GM12878 (cell line): ENCODE measurements at regions not wholly inside any gene's neighbourhood (a gene's known extent, or its start where the extent isn't known, plus 50 kb on each side); places are given as distances from the start of the nearest gene placed in this dataset.

Experiments used
- ATAC-seq: fragments of 200-7000 bp; cut with Tn5 transposase; 3 replicates; pipeline ENCODE4 v1.9.1; 2020; ENCODE audit warnings: mild to moderate bottlenecking, moderate library complexity
- BruUV-seq: library from RNA; stranded (reverse); fragments of 400-500 nt; replicated peaks from 2 replicates; lab custom pipeline; 2021; lab: Mats Ljungman, UMichigan
- CTCF ChIA-PET: fragments of 300-600 bp; sonication (Branson Sonifier 250); formaldehyde crosslinking; extraction: SDS; loops from one replicate; lab custom pipeline; 2021; ENCODE audit warnings: inconsistent platforms; lab: Yijun Ruan, JAX
- POLR2A ChIA-PET: fragments of 350-600 bp; formaldehyde crosslinking; extraction: SDS; loops from one replicate; lab custom pipeline; 2021; ENCODE audit warnings: inconsistent platforms; lab: Charles Lee
- RAD21 ChIA-PET: fragments of 300-600 bp; sonication (Branson Sonifier 250); formaldehyde crosslinking; loops from one replicate; lab custom pipeline; 2023; ENCODE audit warnings: antibody characterized with exemption; ENCODE audit not compliant: unreplicated experiment; lab: Charles Lee
- SMC1A ChIA-PET: fragments of 300-600 bp; sonication (Branson Sonifier 250); formaldehyde crosslinking; loops from one replicate; lab custom pipeline; 2023; ENCODE audit not compliant: unreplicated experiment, uncharacterized antibody; lab: Charles Lee
- DNase-seq: peaks from one replicate; pipeline ENCODE4 v3.0.0-alpha.2; 2011; ENCODE audit warnings: low read depth, low spot score
- FAIRE-seq: peaks from 3 replicates; lab custom pipeline; 2011; peaks lifted over from hg19 to GRCh38; lab: Jason Lieb, UNC
- H2AFZ ChIP-seq: 2 replicates; pipeline ENCODE4 v1.6.0; 2011; ENCODE audit warnings: low read depth, low read length, control low read depth; ENCODE audit not compliant: control insufficient read depth
- H3K27ac ChIP-seq: 2 replicates; pipeline ENCODE4 v1.5.1; 2011; ENCODE audit warnings: control low read depth; ENCODE audit not compliant: control insufficient read depth, insufficient read depth
- H3K27me3 ChIP-seq, 2 experiments: replicated peaks in 1 of 2; 2 replicates each; pipeline versions ENCODE4 v1.6.0 to v1.6.1; 2011; ENCODE audit warnings: low read length in 1 of 2; ENCODE audit not compliant: control insufficient read depth in 2 of 2, insufficient read depth in 2 of 2
- H3K36me3 ChIP-seq, 2 experiments: 2 replicates each; pipeline ENCODE4 v1.5.1; 2011; ENCODE audit warnings: low read length in 1 of 2; ENCODE audit not compliant: control insufficient read depth in 2 of 2, insufficient read depth in 2 of 2
- H3K4me1 ChIP-seq: 2 replicates; pipeline ENCODE4 v1.6.1; 2011; ENCODE audit warnings: mild to moderate bottlenecking, low read length, moderate library complexity, mixed read lengths; ENCODE audit not compliant: control insufficient read depth, insufficient read depth
- H3K4me2 ChIP-seq: 2 replicates; pipeline ENCODE4 v1.6.0; 2011; ENCODE audit warnings: control low read depth; ENCODE audit not compliant: control insufficient read depth, insufficient read depth
- H3K4me3 ChIP-seq: fragments of 200-600 bp; sonication (generic); 2 replicates; pipeline ENCODE4 v1.5.1; 2016
- H3K79me2 ChIP-seq: 2 replicates; pipeline ENCODE4 v1.6.0; 2011; ENCODE audit warnings: low read length; ENCODE audit not compliant: control insufficient read depth, insufficient read depth
- H3K9ac ChIP-seq: 2 replicates; pipeline ENCODE4 v1.8.0; 2011; ENCODE audit warnings: low read length, control low read depth, mixed read lengths; ENCODE audit not compliant: control insufficient read depth, insufficient read depth
- H3K9me3 ChIP-seq: replicated peaks from 3 replicates; pipeline ENCODE4 v1.5.1; 2011; ENCODE audit warnings: mild to moderate bottlenecking, low read length; ENCODE audit not compliant: control insufficient read depth, insufficient read depth
- H4K20me1 ChIP-seq: 2 replicates; pipeline ENCODE4 v1.6.0; 2011; ENCODE audit not compliant: control insufficient read depth, insufficient read depth
- ETV6 ChIP-seq, 2 experiments: fragments of 450-650 bp in 1 of 2; IDR thresholded peaks in 1 of 2; conservative IDR thresholded peaks in 1 of 2; 2 replicates each; pipeline ENCODE4 v1.6.1; 2014; ENCODE audit warnings: antibody characterized with exemption in 1 of 2, borderline replicate concordance in 1 of 2, low read depth in 1 of 2, mild to moderate bottlenecking in 1 of 2, moderate library complexity in 1 of 2
- JUNB ChIP-seq: IDR thresholded peaks from 2 replicates; pipeline ENCODE4 v1.6.1; 2016; ENCODE audit warnings: antibody characterized with exemption, mild to moderate bottlenecking
- MYC ChIP-seq: IDR thresholded peaks from 2 replicates; pipeline ENCODE4 v1.6.1; 2011; ENCODE audit warnings: mild to moderate bottlenecking, low read length, moderate library complexity, inconsistent platforms; ENCODE audit not compliant: insufficient read depth, insufficient replicate concordance, insufficient read length, severe bottlenecking
- NFIC ChIP-seq: IDR thresholded peaks from 2 replicates; pipeline ENCODE4 v1.6.1; 2012; ENCODE audit warnings: low read depth, mild to moderate bottlenecking, inconsistent platforms, low read length, moderate library complexity
- NR2F1 ChIP-seq: fragments of 450-650 bp; conservative IDR thresholded peaks from 2 replicates; pipeline ENCODE4 v1.6.1; 2017; ENCODE audit warnings: mild to moderate bottlenecking
- RB1 ChIP-seq: fragments of 450-650 bp; formaldehyde crosslinking; IDR thresholded peaks from 2 replicates; pipeline ENCODE4 v1.6.1; 2017; ENCODE audit warnings: mild to moderate bottlenecking, borderline replicate concordance
- SMAD5 ChIP-seq: IDR thresholded peaks from 2 replicates; pipeline ENCODE4 v1.6.1; 2016; ENCODE audit warnings: antibody characterized with exemption, low read depth
- STAT3 ChIP-seq: IDR thresholded peaks from 2 replicates; pipeline ENCODE4 v1.6.1; 2011; ENCODE audit warnings: low read depth, low read length, improper control_type of control experiment
- SUPT20H ChIP-seq: IDR thresholded peaks from 2 replicates; pipeline ENCODE4 v1.6.1; 2011; ENCODE audit warnings: low read depth, mild to moderate bottlenecking, low read length, moderate library complexity, borderline replicate concordance; ENCODE audit not compliant: control insufficient read depth
- WRNIP1 ChIP-seq: IDR thresholded peaks from 2 replicates; pipeline ENCODE4 v1.6.1; 2011; ENCODE audit warnings: low read depth, low read length, improper control_type of control experiment, borderline replicate concordance
- ZSCAN29 ChIP-seq: fragments of 450-650 bp; IDR thresholded peaks from 2 replicates; pipeline ENCODE4 v1.6.1; 2017; ENCODE audit warnings: mild to moderate bottlenecking, moderate library complexity
- WGBS: methylation state at CpG from one replicate; pipeline ENCODE4 v1.1.6; 2016; ENCODE audit warnings: low lambda C conversion rate; ENCODE audit not compliant: insufficient replicate concordance, insufficient coverage; ENCODE audit errors: missing lambda C conversion rate; 5-methylcytosine and 5-hydroxymethylcytosine counted together
- in situ Hi-C: fragments of 300-500 bp; cut with MboI; formaldehyde crosslinking; loops from 9 replicates; pipeline ENCODE4 v1.14.3; 2018; ENCODE audit warnings: mixed read lengths
- intact Hi-C: fragments of 100-400 bp; cut with micrococcal nuclease; formaldehyde crosslinking; loops from one replicate; pipeline ENCODE4 v1.14.2; 2022; ENCODE audit not compliant: unreplicated experiment

GRCh38 chr12:94775710-94776109, 125.4 kb upstream of the TMCC3 start:
- Histone ChIP-seq H3K79me2 (peaks cover 51% of the 10 kb centered on the region), H3K36me3 (peaks cover 3 to 7% of the 10 kb centered on the region in 2 experiments), H3K9me3 (peaks cover 13% of the 10 kb centered on the region; the same call in 2 of the 3 replicates), H3K4me1 (peaks cover 1% of the 10 kb centered on the region), H3K4me2 (no peak overlapping the region), H3K4me3 (no peak overlapping the region), H3K27ac (no peak overlapping the region), H3K27me3 (no peaks in the 10 kb centered on the region), H4K20me1 (no peaks in the 10 kb centered on the region), H3K9ac (no peak overlapping the region), H2AFZ (no peak overlapping the region)
- ChIA-PET RAD21 (interaction anchor here (1.2 to 1.4 kb wide), 2 partner anchors 9 to 13 kb away, joined by 3 read pairs; no protein-coding TSS in a partner anchor), SMC1A (interaction anchor here (0.7 to 1.1 kb wide), 2 partner anchors 13 to 14 kb away, joined by 3 read pairs; no protein-coding TSS in a partner anchor), CTCF (interaction anchor here (5.2 kb wide), 1 partner anchor 100 kb away, joined by 15 read pairs; no protein-coding TSS in a partner anchor), POLR2A (no interaction called here)
- intact Hi-C loops (no loop called here), in situ Hi-C loops (no loop called here)
- 83% methylated on average over 7 of the region's 7 CpGs for WGBS
- DNase-seq (no peak), FAIRE-seq (no peak), ATAC-seq (no peak)
- TF ChIP-seq STAT3: no peak
- no peak for TF ChIP-seq SUPT20H
- TF ChIP-seq WRNIP1: no peak
- TF ChIP-seq MYC: no peak
- TF ChIP-seq SMAD5: no peak
- TF ChIP-seq JUNB: no peak
- TF ChIP-seq ZSCAN29: no peak
- TF ChIP-seq RB1: no peak
- no peak for TF ChIP-seq NFIC
- no peak for TF ChIP-seq NR2F1
- no peak for TF ChIP-seq ETV6 (conservative IDR thresholded peaks at IDR 0.05 in 1 of 2, IDR thresholded peaks at IDR 0.05 in 1 of 2; ENCODE audit: borderline replicate concordance in 1 of 2, low read depth in 1 of 2)
- BruUV-seq: no TSS peak
